CD14-positive monocyte (primary cell): ENCODE measurements at regions not wholly inside any gene's neighbourhood (a gene's known extent, or its start where the extent isn't known, plus 50 kb on each side); places are given as distances from the start of the nearest gene placed in this dataset.

Source experiments
- DNase-seq, 3 donors: peaks; one replicate each; pipeline ENCODE4 v3.0.0-alpha.2; 2011 to 2022
- H2AFZ ChIP-seq: 2 replicates; pipeline ENCODE4 v1.6.0; 2012; ENCODE audit warnings: mild to moderate bottlenecking, low read depth, low read length, inconsistent platforms; ENCODE audit not compliant: insufficient read depth, poor library complexity, severe bottlenecking
- H3K27ac ChIP-seq, 2 donors: 1 replicate in 1 of 2; 2 replicates in 1 of 2; pipeline ENCODE4 v1.5.1; 2012 to 2013; ENCODE audit warnings: low read length in 2 of 2, control low read depth in 1 of 2, inconsistent platforms in 1 of 2, low read depth in 1 of 2, mild to moderate bottlenecking in 1 of 2
- H3K27me3 ChIP-seq, 2 donors: one replicate each; pipeline versions ENCODE4 v1.6.0 to v1.6.1; 2011 to 2013; ENCODE audit warnings: low read length in 2 of 2; ENCODE audit not compliant: control insufficient read depth in 2 of 2, insufficient read depth in 2 of 2
- H3K36me3 ChIP-seq, 2 donors: replicated peaks in 1 of 2; 1 replicate in 1 of 2; 2 replicates in 1 of 2; pipeline versions ENCODE4 v1.5.1 to v1.6.1; 2012 to 2013; ENCODE audit warnings: low read length in 2 of 2, control low read depth in 1 of 2, inconsistent platforms in 1 of 2, mild to moderate bottlenecking in 1 of 2; ENCODE audit not compliant: insufficient read depth in 2 of 2, control insufficient read depth in 1 of 2
- H3K4me1 ChIP-seq, 2 donors: 1 replicate in 1 of 2; 2 replicates in 1 of 2; pipeline versions ENCODE4 v1.5.1 to v1.6.1; 2012 to 2013; ENCODE audit warnings: low read length in 2 of 2, control low read depth in 1 of 2, inconsistent platforms in 1 of 2, mild to moderate bottlenecking in 1 of 2, moderate library complexity in 1 of 2; ENCODE audit not compliant: insufficient read depth in 2 of 2, control insufficient read depth in 1 of 2
- H3K4me2 ChIP-seq: replicated peaks from 2 replicates; pipeline ENCODE3; 2012; ENCODE audit warnings: low read length, moderate library complexity, mild to moderate bottlenecking; ENCODE audit not compliant: poor library complexity, severe bottlenecking; ENCODE audit errors: extremely low read depth
- H3K4me3 ChIP-seq, 3 experiments: fragments of 200-600 bp in 1 of 3; sonication (generic) in 1 of 3; replicated peaks in 1 of 3; 1 replicate in 2 of 3; 2 replicates in 1 of 3; pipeline ENCODE4 v1.5.1; 2011 to 2013; ENCODE audit warnings: low read length in 3 of 3, mild to moderate bottlenecking in 3 of 3, control low read depth in 2 of 3, low read depth in 2 of 3, inconsistent platforms in 1 of 3, moderate library complexity in 1 of 3
- H3K79me2 ChIP-seq: 2 replicates; pipeline ENCODE4 v1.6.0; 2012; ENCODE audit warnings: mild to moderate bottlenecking, control low read depth, inconsistent platforms, low read length, moderate library complexity; ENCODE audit not compliant: insufficient read depth
- H3K9ac ChIP-seq: 2 replicates; pipeline ENCODE4 v1.6.0; 2017; ENCODE audit warnings: low read length, mild to moderate bottlenecking; ENCODE audit not compliant: insufficient read depth, poor library complexity, severe bottlenecking
- H3K9me3 ChIP-seq, 2 donors: replicated peaks in 1 of 2; 1 replicate in 1 of 2; 2 replicates in 1 of 2; pipeline versions ENCODE4 v1.5.1 to v1.6.1; 2012 to 2013; ENCODE audit warnings: low read length in 2 of 2, control low read depth in 1 of 2; ENCODE audit not compliant: control insufficient read depth in 1 of 2, insufficient read depth in 1 of 2
- H4K20me1 ChIP-seq: 2 replicates; pipeline ENCODE4 v1.6.0; 2012; ENCODE audit warnings: mild to moderate bottlenecking, low read length, control low read depth, moderate library complexity; ENCODE audit not compliant: insufficient read depth
- H3K27ac Mint-ChIP-seq, 7 donors: one replicate each; pipeline ENCODE4 v1.8.0; 2020; ENCODE audit warnings: mild to moderate bottlenecking in 7 of 7, mixed read lengths in 7 of 7, moderate library complexity in 6 of 7, inconsistent platforms in 2 of 7
- H3K27me3 Mint-ChIP-seq, 3 donors: one replicate each; pipeline ENCODE4 v1.8.0; 2021 to 2022; ENCODE audit warnings: low read depth in 3 of 3, mild to moderate bottlenecking in 3 of 3, mixed read lengths in 3 of 3, moderate library complexity in 3 of 3, inconsistent platforms in 1 of 3
- H3K36me3 Mint-ChIP-seq, 2 donors: one replicate each; pipeline ENCODE4 v1.8.0; 2020; ENCODE audit warnings: mixed read lengths in 2 of 2, inconsistent platforms in 1 of 2, mild to moderate bottlenecking in 1 of 2
- H3K4me1 Mint-ChIP-seq: one replicate; pipeline ENCODE4 v1.8.0; 2020; ENCODE audit warnings: mild to moderate bottlenecking, mixed read lengths
- H3K4me3 Mint-ChIP-seq, 2 donors: one replicate each; pipeline ENCODE4 v1.8.0; 2020; ENCODE audit warnings: mild to moderate bottlenecking in 2 of 2, mixed read lengths in 2 of 2, moderate library complexity in 1 of 2
- H3K9me3 Mint-ChIP-seq, 7 donors: one replicate each; pipeline ENCODE4 v1.8.0; 2020 to 2022; ENCODE audit warnings: mixed read lengths in 7 of 7, mild to moderate bottlenecking in 6 of 7, moderate library complexity in 6 of 7, inconsistent platforms in 2 of 7
- WGBS: methylation state at CpG from one replicate; pipeline ENCODE4 v1.1.5; 2013; ENCODE audit warnings: missing lambda C conversion rate; ENCODE audit not compliant: insufficient coverage; 5-methylcytosine and 5-hydroxymethylcytosine counted together
- intact Hi-C, 2 donors: fragments of 100-400 bp; cut with micrococcal nuclease; formaldehyde crosslinking; loops; one replicate each; pipeline versions ENCODE4 v1.15.0 to v1.15.1; 2023
- TF ChIP-seq, protein P1 (sequence below): fragments of 200-600 bp; IDR thresholded peaks from one replicate; pipeline ENCODE4 v1.8.0; 2022; ENCODE audit warnings: antibody characterized with exemption, mild to moderate bottlenecking

DNA sequence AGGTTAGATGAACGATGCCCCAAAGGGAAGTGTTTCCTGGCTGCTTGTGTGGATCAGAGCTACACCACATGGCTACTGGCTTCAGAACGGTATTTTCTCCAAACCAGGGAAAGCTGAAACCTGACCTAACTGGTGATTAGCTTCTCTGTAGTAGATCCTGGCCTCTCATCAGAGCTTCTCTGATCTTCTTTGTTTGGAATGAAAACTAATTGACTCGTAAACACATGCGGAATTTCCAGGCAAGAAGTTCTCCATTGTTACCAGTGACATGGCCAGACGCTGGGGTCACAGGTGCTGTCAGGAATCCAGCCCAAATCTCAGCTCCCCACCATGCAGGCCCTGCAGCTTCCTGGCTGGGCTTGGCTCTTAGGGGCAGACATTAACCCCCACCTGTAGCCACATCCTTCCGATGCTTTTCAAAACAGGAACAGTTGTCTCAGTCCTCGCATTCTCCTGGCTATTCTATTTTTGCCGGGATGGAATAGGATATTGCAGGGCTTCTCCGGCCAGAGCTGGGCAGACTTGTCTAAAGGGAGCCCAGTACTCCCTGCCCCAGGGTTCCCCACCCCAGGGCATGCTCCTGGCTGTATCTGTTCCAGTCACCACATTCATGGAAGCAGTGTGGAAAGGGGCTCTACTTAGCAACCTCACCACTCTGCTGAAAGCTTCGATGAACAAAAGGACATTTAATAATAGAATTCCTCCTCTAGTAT, 305.4 kb upstream of the F9 start:
- Histone ChIP-seq H3K4me3 (no peak overlapping the region), H3K4me2 (no peak overlapping the region), H3K9me3 (no peaks in the 10 kb centered on the region), H4K20me1 (no peaks in the 10 kb centered on the region), H3K27me3 (peaks cover 0 to 7% of the 10 kb centered on the region in 2 donors), H2AFZ (no peak overlapping the region), H3K79me2 (no peaks in the 10 kb centered on the region), H3K4me1 (no peaks in the 10 kb centered on the region), H3K36me3 (no peaks in the 10 kb centered on the region), H3K27ac (no peak overlapping the region), H3K9ac (no peak overlapping the region)
- Mint-ChIP-seq H3K4me3 (no peak overlapping the region), H3K27ac (peak overlapping the region in 2 of 7 donors; percentile 1 to 34), H3K9me3 (peaks cover 0 to 4% (median 0%) of the 10 kb centered on the region in 7 donors), H3K36me3 (no peaks in the 10 kb centered on the region), H3K4me1 (no peaks in the 10 kb centered on the region), H3K27me3 (peaks cover 10 to 18% (median 15%) of the 10 kb centered on the region in 3 donors)
- intact Hi-C loops = no loop called here
- TF ChIP-seq, protein P1, sequence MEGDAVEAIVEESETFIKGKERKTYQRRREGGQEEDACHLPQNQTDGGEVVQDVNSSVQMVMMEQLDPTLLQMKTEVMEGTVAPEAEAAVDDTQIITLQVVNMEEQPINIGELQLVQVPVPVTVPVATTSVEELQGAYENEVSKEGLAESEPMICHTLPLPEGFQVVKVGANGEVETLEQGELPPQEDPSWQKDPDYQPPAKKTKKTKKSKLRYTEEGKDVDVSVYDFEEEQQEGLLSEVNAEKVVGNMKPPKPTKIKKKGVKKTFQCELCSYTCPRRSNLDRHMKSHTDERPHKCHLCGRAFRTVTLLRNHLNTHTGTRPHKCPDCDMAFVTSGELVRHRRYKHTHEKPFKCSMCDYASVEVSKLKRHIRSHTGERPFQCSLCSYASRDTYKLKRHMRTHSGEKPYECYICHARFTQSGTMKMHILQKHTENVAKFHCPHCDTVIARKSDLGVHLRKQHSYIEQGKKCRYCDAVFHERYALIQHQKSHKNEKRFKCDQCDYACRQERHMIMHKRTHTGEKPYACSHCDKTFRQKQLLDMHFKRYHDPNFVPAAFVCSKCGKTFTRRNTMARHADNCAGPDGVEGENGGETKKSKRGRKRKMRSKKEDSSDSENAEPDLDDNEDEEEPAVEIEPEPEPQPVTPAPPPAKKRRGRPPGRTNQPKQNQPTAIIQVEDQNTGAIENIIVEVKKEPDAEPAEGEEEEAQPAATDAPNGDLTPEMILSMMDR = no peak
- WGBS = 33% methylated on average over 3 of the region's 10 CpGs
- no peak for DNase-seq

DNA sequence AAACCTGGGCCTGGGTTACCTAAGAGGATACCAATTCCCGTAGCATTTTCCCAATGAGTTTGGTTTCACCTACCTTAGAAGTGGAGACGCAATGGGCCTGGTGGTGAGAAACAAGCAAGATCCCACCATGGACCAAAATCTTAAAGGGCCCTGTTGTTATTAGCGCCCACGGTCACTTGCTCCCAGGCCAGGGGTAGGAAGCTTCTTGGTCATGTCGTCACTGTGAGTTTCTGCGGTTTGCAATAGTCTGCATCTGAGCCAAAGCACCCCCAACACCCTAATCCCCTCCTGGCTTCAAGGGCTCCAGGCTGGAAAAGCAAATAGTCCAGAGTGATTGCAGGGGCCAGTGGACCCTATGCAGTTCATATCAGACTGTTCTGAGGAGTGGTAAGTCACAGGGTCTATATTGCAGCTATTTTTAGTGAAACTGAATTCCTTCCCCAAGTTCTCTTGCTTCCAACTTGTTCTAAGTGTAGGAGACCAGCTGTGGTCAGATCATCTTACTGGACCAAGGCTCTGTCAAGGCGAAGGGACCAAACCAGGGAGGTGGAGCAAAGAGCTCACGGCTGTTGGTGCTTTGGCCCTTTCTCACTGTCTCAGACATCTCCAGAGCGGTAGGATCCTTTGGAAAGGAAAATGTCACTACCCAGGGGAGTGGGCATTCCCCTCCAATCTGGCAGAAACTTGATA, 307.9 kb upstream of the F9 start:
- H3K27me3 Mint-ChIP-seq = peaks cover 12 to 17% (median 13%) of the 10 kb centered on the region in 3 donors
- H3K36me3 Mint-ChIP-seq = no peaks in the 10 kb centered on the region
- H3K4me1 Mint-ChIP-seq = no peaks in the 10 kb centered on the region
- Histone ChIP-seq H2AFZ (no peak overlapping the region), H3K79me2 (no peaks in the 10 kb centered on the region), H3K36me3 (no peaks in the 10 kb centered on the region), H3K9ac (no peak overlapping the region), H3K4me3 (no peak overlapping the region), H3K9me3 (no peaks in the 10 kb centered on the region), H3K4me1 (no peaks in the 10 kb centered on the region), H3K27ac (no peak overlapping the region), H3K4me2 (no peak overlapping the region), H4K20me1 (no peaks in the 10 kb centered on the region), H3K27me3 (peaks cover 2 to 7% of the 10 kb centered on the region in 2 donors)
- no peak for DNase-seq
- no peak overlapping the region for H3K27ac Mint-ChIP-seq
- no peak overlapping the region for H3K4me3 Mint-ChIP-seq
- TF ChIP-seq, protein P1 = no peak
- no CpG with 5 or more reads among the region's 9 CpGs for WGBS
- H3K9me3 Mint-ChIP-seq = peaks cover 0 to 2% (median 0%) of the 10 kb centered on the region in 7 donors
- intact Hi-C loops = no loop called here
